Caki2 (cell line): ENCODE measurements at regions not wholly inside any gene's neighbourhood (a gene's known extent, or its start where the extent isn't known, plus 50 kb on each side); places are given as distances from the start of the nearest gene placed in this dataset.

Experiments used
- DNase-seq: peaks from one replicate; pipeline ENCODE4 v3.0.0-alpha.2; 2015; ENCODE audit warnings: low read depth
- in situ Hi-C: cut with HindIII; loops from 2 replicates; pipeline ENCODE4 v1.10.0; 2016; ENCODE audit warnings: low sequenced_read_pairs, low pct_unique_long_range_greater_than_20kb, mixed read lengths

- in situ Hi-C loops: no loop called here
- DNase-seq: no peak
Measured at GRCh38 chr9:12185856-12186255, 507.3 kb upstream of the TYRP1 start.

- no peak for DNase-seq
- in situ Hi-C loops: no loop called here
Measured at GRCh38 chr9:12191630-12192029, 501.6 kb upstream of the TYRP1 start.

- in situ Hi-C loops: no loop called here
- no peak for DNase-seq
Measured at GRCh38 chr9:12194731-12195130, 498.5 kb upstream of the TYRP1 start.

GRCh38 chr9:12195456-12195855 lies 497.7 kb upstream of the TYRP1 start:
- in situ Hi-C loops: no loop called here
- DNase-seq: no peak

GRCh38 chr9:12204512-12204911 lies 488.7 kb upstream of the TYRP1 start:
- in situ Hi-C loops: no loop called here
- DNase-seq: no peak

- DNase-seq: no peak
- in situ Hi-C loops: no loop called here
Measured at GRCh38 chr9:12212860-12213259, 480.3 kb upstream of the TYRP1 start.

- DNase-seq: no peak
- in situ Hi-C loops: no loop called here
Measured at GRCh38 chr9:12221470-12221869, 471.7 kb upstream of the TYRP1 start.

GRCh38 chr9:12224449-12224848 lies 468.7 kb upstream of the TYRP1 start:
- no peak for DNase-seq
- in situ Hi-C loops: no loop called here

GRCh38 chr9:12230708-12231107 lies 462.5 kb upstream of the TYRP1 start:
- in situ Hi-C loops: no loop called here
- DNase-seq: no peak

GRCh38 chr9:12231832-12232231 lies 461.4 kb upstream of the TYRP1 start:
- DNase-seq: no peak
- in situ Hi-C loops: no loop called here

GRCh38 chr9:12232836-12233235 lies 460.3 kb upstream of the TYRP1 start:
- in situ Hi-C loops: no loop called here
- DNase-seq: no peak

GRCh38 chr9:12253941-12254340 lies 439.2 kb upstream of the TYRP1 start:
- DNase-seq: no peak
- in situ Hi-C loops: no loop called here

GRCh38 chr9:12266758-12267157 lies 426.4 kb upstream of the TYRP1 start:
- in situ Hi-C loops: no loop called here
- DNase-seq: no peak

GRCh38 chr9:12271421-12271891 lies 421.7 kb upstream of the TYRP1 start:
- in situ Hi-C loops: no loop called here
- DNase-seq: no peak

- in situ Hi-C loops: no loop called here
- no peak for DNase-seq
Measured at GRCh38 chr9:12272471-12273120, 420.6 kb upstream of the TYRP1 start.

GRCh38 chr9:12274577-12274976 lies 418.6 kb upstream of the TYRP1 start:
- in situ Hi-C loops: no loop called here
- no peak for DNase-seq

- DNase-seq: no peak
- in situ Hi-C loops: no loop called here
Measured at GRCh38 chr9:12276505-12276904, 416.7 kb upstream of the TYRP1 start.

GRCh38 chr9:12289711-12290110 lies 403.5 kb upstream of the TYRP1 start:
- in situ Hi-C loops: no loop called here
- no peak for DNase-seq

- in situ Hi-C loops: no loop called here
- DNase-seq: no peak
Measured at GRCh38 chr9:12290166-12290869, 402.9 kb upstream of the TYRP1 start.

- in situ Hi-C loops: no loop called here
- DNase-seq: no peak
Measured at GRCh38 chr9:12305211-12305610, 388.0 kb upstream of the TYRP1 start.
